COR-L47 (cell line): ENCODE measurements at regions not wholly inside any gene's neighbourhood (a gene's known extent, or its start where the extent isn't known, plus 50 kb on each side); places are given as distances from the start of the nearest gene placed in this dataset.
"Not testable (repeated sequence)": the region's sequence is repeated elsewhere in the genome, so short reads cannot be mapped to it uniquely, and the experiment has no call there.

Experiments
- DNase-seq: peaks from one replicate; lab custom pipeline; 2025; lab: John Stamatoyannopoulos, UW

DNA sequence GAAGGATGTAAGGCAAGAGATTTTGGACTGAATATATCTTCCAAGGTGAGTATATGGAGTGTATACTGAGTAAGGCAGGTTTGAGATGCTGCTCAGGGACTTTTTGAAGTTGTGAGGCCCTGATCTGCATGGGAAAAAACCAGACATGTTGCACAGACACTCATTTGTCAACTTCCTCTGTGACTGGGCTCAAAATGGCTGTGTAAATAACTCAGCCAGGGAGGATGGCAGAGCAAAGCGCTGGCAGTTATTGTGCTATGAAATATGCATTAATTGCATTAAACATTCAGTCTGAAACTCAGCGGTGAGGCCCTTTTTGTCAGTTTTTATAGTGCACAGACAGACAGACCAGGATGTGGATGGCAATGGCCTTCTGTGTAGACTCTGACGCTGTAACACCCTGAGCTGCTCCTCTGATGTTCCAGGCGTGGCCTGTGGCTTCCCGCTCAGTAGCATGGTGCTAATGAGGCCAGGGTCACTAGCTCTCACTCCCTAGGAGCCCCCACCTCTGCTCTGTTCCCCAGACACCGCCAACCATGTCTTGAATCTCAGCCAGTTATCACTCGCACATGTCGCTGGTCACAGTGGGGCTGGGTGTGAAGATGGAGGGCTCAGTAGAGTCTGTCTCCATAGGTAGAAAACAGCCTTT lies 307.0 kb upstream of the PROX1 start:
- DNase-seq = peak; percentile 5

DNA sequence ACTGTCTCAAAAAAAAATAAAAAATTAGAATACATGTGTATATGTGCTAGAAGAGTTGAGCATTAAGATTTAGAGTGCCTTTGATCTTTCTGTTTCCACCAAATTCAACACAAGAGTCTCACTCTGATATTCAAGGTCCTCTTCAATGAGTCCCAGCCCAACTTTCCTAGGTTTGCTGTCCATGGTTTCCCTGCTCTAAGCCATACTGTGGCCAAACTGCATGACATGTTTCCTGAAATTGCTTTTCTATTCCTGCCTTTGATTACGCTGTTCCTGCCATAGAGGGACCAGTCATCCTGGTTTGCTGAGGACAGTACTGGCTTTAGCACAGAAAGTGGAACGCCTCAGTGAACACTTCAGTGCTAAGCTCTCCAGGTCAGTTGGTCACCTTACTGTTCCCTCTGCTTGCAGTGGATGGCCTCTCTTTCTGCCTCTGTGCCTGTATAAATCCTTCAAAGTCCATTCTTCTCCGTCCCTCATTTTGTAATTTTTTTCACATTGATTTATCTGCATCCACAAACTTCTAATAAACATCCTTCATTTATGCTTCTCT lies 305.9 kb upstream of the PROX1 start:
- DNase-seq = no peak

DNA sequence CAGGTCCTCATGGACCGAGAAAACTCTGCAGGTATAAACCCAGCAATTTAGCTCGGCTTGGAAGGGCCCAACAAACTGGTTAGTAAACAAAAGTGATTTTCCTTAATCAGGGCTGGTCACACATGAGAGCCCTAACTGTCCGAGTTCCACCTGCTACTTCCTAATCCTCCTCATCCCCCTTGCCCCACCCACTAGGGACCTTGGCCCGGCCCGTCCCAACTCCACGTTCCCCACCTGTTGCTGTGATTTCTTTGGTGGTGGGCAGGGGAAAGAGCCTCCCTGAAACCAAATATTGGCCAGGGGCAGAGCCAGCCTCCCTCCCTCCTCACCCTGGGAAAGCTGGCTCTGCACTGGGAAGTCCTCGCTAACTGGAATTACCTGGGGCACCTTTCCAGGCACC lies 304.2 kb upstream of the PROX1 start:
- DNase-seq = no peak

DNA sequence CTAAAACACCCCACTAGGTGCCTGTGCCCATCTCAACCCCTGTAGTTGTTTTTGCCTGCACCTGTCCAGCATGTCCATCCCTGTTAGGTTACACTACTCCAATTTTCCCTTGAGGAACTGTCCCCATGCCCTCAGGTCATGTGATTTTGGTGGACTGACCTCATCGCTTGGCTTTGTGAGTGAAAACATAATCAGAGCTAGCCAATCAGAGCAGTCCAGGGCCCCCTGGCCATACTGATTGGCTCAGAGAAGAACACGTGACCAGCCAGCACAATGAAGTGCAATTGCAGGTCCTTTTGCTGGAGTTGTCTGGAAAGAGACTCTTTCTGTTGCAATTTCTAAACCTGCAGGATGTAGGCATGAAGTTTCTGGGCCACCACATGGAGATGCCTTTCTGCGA lies 303.3 kb upstream of the PROX1 start:
- no peak for DNase-seq

DNA sequence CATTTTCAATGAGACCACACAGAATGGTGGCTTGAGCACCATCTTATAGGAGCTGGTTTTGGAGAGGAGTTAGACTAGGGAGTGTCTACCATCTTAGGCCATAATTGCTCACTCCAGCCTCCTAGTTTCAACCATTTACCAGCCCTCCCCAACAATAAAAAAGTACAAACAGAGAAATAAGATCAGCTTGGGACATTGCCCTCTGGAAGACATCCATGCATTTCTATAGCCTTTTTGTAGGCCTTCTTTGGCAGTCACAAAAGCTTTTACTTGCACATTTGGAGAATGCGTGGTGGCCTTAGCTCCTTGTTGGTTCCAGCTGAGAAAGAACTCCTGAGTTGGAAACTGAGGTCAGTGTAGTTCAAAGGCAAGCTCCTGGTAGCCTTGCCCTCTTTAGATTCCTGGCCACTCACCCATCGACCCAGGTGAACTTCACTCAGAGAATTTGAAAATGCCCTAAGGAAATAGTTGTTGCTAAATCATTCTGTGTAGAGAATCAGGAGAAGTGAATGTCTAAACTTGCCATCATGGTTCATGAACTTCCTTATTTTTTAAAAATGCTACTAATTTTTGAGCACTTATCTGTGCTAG lies 301.7 kb upstream of the PROX1 start:
- DNase-seq = no peak

DNA sequence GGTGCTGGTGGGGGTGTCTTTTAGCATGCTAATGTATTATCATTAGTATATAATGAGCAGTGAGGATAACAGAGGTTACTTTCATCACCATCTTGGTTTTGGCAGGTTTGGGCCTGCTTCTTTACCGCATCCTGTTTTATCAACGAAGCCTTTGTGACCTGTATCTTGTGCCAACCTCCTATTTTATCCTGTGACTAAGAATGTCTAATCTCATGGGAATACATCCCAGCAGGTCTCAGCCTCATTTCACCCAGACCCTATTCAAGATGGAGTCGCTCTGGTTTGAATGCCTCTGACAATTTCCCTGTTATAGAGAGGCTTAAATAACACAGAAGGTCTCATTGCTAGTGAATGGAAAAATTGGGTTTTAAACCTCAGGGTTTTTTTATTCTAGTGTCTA lies 300.8 kb upstream of the PROX1 start:
- no peak for DNase-seq

DNA sequence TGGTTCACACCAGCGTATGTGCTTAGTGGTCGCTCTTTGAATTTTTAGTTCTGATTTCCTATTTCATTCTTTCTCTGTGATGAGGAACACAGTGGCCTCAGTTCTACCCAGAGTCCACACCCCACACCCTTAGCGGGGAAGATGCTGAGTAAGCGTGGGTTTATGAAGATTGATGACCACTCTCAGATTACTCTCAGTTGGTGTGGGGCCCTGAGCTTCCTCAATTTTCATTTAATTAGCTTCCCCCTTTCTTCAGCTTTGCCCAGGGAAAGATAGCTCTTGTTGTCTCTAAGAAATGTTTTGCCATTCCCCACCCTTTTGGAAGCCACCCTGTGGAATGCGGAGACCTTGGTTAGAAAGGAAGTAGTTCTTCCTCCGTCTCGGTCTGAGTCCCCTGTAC lies 299.9 kb upstream of the PROX1 start:
- DNase-seq = no peak

DNA sequence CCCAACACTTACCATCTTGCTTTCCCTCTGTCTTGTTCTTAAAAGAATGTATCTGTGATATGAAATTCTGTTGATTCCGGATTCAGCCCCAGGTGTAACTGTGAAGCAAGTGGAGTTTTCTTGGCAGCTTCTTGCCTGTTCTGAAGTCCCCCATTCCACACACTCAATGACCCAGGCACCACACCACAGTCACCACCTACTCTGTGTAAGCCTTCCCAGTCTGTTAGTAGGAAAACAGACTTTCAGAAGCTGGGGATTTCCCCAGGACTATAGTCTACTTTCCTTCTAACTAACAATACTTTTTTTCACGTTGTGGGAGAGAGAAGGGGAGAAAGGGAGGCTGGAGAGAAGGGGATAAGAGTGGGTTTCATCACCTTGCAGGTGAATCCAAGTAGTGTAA lies 299.1 kb upstream of the PROX1 start:
- DNase-seq = no peak

DNA sequence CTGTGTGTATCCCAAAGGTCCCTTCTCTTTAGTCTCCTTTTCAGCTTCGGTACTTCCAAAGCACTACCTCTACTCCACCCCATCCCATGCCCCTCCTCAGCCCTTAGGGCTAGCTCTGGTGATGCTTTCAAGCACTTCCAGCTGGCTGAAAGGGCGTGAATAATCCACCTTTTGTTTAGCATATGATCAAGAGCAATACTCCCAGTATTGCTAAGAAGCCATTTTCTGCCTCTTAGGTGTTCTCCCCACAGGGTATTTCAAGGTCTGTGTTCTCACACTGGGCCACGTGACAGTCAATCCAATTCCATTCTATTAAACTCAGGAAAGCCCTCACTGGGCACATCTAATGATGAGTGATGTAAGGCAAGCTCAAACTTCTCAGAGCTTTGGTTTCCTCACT lies 298.5 kb upstream of the PROX1 start:
- DNase-seq = no peak

DNA sequence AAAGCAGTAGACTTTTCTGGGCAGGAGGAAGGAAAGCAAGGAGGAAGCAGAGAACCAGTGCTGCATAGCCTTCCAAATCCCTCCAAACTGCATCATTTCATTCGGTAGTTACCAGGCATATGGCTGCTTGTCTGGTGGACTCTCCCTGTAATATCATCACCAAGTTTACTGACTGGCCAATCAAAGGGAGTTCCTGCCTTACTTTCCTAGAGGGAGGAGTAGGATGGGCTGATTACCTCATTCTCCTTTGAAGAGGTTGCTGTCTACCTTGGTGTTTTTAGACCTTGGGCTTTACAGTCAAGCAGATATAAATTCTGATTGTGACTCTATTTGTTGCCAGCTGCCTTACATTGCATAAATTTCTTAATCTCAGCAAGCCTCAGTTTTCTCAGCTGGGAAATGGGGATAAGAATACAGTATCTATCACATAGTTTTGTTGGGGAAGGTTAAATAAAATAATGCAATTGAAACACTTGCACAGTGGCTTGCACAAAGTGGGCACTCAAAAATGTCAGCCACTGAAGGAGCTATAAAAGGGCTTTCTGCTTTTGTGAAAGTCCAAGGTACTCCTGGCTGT lies 297.3 kb upstream of the PROX1 start:
- DNase-seq = no peak

DNA sequence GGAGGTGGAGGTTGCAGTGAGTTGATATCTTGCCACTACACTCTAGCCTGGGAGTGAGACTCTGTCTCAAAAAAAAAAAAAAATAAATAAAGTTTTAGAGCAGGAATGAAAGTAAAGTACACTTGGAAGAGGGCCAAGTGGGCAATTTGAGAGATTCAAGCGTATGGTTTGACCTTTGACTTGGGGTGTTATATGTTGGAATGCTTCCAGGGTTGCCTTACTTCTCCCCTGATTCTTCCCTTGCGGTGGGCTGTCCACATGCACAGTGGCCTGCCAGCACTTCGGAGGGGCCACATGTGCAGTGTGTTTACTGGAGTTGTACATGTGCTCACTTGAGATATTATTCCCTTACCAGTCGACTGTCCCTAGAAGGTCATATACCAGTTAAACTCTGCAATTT lies 295.5 kb upstream of the PROX1 start:
- no peak for DNase-seq

DNA sequence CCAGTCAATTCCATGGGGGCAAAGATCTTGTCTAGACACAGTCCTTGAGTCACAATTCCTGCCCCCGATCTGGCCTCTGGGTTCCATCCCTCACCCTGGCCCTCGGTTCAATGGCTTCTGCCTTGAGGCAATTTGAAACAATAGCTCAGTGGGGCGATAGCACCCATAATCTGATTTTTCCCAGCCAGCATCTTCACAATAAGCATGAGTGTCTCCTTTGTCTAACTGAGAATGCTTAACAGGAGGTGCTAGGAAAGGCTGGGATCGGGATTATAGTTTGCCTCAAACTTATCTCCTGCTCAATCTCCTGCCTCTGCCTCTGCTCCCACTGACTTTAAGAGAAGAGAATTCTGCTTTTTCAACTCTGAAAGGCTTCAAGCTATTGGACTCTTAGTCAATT lies 293.9 kb upstream of the PROX1 start:
- DNase-seq = no peak

DNA sequence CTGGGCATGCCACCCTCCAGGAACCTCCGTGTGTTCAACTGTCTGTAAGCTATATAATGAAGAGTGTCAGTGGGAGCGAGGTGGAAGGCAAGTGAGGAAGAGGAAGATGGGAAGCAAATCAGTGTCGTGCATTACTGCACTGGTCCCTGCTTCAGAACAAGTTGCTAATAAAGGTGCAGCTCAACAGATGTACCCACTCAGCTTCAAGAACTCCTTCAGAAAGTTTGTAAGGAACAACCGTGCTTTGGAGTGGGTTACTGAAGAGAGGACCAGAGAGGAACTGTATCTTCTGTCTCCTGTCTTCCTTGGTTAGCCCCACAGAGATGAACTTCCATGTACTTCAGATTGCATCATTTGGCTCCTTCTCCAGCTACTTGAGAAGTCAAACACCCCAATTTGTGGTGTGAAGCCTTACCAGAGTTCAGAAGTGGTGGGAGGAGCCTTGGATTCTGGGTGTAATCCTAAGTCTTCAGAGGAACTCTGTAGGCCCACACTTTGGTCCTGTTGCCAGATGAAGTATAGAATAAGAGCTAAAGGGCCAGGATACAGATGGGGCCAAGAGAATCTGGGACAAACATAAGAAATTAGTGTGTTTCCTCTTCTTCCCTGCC lies 290.5 kb upstream of the PROX1 start:
- no peak for DNase-seq

DNA sequence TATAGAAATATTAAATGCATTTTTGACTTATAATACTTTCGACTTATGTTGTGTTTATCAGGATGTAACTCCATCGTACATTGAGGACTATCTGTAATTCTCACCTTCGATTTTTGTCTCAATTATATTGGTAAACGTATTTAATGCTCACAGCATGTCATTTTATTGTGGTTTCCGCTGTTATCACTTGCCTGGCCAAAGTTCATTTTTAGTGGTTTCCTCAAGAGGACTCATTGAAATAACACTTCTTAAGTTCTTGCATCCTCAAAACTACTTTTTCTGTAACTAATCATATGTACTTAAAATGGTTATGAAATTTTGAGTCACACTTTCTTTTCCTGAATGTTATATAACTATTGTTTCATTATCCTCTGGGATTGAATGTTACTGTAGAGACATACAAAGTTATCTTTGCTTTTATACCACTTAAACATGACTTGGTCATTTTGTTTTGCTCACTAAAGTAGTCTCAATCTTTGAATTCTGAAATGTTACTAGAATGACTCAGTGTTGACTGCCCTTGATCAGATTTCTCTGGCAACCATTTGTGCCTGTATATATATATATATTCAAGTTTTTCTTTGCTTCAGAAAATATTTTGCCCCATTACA lies 289.6 kb upstream of the PROX1 start:
- no peak for DNase-seq

DNA sequence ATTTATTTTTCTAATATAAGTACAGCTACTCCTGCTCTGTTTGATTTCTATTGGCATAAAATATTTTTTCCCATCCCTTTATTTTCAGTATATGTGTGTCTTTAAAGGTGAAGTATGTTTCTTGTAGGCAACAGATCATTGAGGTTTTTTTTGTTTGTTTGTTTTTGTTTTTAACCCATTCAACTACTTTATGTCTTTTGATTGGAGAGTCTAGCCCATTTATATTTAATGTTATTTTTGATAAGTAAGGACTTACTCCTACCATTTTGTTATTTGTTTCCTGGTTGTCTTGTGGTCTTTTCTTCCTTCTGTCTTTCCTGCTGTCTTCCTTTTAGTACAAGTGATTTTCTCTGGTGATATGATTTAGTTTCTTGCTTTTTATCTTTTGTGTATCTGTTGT lies 285.1 kb upstream of the PROX1 start:
- DNase-seq = no peak

DNA sequence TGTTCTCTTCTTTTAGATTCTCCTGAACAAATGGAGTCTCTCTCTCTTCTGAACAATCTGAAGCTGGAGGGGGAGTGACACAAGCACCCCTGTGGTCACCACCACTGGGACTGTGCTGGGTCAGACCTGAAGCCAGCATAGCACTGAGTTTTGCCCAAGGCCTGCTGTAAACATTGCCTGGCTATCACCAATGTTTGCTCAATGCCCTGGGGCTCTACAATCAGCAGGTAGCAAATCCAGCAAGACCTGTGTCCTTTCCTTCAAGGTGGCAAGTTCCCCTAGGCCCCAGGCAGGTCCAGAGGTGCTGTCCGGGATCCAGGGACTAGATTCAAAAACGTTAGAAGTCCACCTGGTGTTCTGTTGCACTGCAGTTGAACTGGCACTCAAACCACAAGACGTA lies 282.8 kb upstream of the PROX1 start:
- no peak for DNase-seq

DNA sequence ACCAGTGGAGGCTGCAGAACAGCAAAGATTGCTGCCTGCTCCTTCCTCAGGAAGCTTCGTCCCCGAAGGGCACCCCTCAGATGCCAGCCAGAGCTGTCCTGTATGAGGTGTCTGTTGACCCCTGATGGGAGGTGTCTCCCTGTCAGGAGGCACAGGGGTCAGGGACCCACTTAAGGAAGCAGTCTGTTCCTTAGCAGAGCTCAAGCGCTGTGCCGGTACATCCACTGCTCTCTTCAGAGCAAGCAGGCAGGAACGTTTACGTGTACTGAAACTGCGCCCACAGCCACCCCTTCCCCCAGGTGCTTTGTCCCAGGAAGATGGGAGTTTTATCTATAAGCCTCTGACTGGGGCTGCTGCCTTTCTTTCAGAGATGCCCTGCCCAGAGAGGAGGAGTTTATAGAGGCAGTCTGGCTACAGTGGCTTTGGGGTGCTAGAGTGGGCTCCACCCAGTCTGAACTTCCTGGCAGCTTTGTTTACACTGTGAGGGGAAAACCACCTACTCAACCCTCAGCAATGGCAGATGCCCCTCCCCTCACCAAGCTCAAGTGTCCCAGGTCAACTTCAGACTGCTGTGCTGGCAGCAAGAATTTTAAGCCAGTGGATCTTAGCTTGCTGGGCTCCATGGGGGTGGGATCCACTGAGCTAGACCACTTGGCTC lies 275.8 kb upstream of the PROX1 start:
- DNase-seq = not testable (repeated sequence)

DNA sequence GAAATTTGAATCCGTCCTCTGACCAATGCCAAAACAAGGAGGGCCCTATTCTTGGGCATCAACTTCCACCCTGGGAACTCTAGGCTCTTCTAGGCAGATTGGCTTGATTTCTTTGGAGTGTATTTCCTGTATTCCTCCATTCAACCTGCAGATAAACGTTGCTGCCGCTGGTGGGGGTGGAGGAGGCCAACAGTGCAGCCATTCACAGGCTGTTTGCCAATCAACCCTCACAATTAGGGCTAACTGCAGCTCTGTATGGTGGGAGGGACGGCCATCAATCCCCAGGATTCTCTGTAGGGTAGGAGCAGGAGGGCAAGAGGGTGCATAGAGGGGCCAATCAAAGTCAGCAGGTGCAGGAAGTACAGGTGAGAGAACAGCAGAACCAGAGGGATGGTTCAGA lies 273.1 kb upstream of the PROX1 start:
- DNase-seq = peak; percentile 80

DNA sequence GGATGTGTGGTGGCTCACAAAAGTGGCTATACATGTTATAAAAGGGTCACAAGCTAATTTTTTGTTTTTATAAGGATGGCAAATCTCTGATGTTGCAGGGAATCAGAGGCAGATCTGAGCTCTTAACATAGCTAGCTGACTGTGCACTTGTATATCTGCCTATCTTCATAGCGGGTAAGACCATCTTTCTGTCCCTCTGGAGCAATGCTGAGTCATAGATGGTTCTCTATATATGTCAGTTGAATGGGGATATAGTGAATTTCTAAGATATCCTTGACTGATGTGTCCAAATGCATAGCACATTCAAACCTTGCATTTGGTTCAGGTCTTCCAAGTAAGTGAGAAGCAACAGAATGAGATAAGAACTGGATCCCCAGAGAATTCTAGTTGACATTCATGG lies 272.6 kb upstream of the PROX1 start:
- DNase-seq = no peak

DNA sequence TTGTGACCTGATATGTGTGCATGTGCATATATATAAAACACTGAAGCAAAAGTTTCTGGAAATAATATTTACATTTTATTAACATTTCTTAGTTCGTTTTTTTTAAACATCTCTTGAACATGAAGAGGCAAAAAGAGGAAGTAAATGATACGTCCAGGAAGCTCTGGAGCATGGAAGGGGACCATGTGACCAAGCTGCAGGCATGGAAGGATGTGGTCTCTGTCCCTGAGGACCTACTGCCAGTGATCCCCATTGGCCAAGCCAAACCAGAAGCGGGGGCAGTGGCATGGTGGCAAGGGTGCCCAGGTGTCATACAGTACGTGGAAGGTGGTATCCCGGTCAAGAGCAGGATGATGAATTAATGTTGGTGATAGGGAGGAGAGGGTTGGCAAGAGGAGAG lies 268.3 kb upstream of the PROX1 start:
- DNase-seq = no peak

DNA sequence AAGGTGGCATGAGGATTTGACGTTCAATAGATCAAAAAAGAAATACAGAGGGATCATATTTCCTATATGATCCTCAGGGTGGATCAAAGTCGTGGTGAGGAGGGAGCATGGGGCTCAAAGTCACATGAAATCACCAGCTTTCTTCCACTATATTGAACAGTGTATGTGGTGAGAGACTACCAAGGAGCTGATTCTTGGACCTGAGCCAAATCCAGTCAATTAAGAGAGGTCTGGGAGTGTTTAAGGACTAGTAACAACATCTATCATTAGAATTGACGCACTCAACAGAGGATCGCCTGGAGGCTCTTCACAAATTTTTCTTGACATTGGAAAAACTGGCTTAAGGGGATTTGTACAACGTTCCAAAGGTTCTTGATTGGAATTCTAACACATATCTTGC lies 267.7 kb upstream of the PROX1 start:
- peak; percentile 62 for DNase-seq

DNA sequence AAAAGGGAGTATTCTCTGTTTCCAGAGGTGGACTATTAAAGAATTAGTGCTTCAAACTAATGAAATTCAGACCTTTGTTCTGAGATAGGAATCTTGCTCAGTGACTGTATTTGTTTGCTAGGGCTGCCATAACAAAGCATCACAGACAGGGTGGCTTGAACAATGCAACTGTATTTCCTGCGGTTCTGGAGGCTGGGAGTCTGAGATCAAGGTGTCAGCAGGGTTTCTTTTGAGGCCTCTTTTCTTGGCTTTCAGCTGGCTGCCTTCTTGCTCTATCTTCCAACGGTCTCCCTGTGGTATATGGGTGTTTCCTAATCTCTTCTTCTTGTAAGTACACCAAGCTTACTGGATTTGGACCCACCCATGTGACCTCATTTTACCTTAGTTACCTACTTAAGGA lies 264.6 kb upstream of the PROX1 start:
- DNase-seq = no peak
